ENCODE measurements at regions not wholly inside any gene's neighbourhood (a gene's known extent, or its start where the extent isn't known, plus 50 kb on each side); places are given as distances from the start of the nearest gene placed in this dataset.
"Not testable (repeated sequence)": the region's sequence is repeated elsewhere in the genome, so short reads cannot be mapped to it uniquely, and the experiment has no call there.

GRCh38 chr5:3157214-3157613, 405.7 kb upstream of the IRX2 start:
- no peak overlapping the region for H3K4me3 ChIP-seq (ENCODE audit: low read depth, low read length)
- DNase-seq (ENCODE audit: low read depth, low spot score) = no peak
- no peak for TF ChIP-seq CTCF (IDR thresholded peaks at IDR 0.05; ENCODE audit: insufficient read depth, low read length, missing control alignments)
- CTCF ChIA-PET = no interaction called here
- POLR2A ChIA-PET = no interaction called here

- H3K4me3 ChIP-seq (ENCODE audit: low read depth, low read length) = no peak overlapping the region
- TF ChIP-seq CTCF (IDR thresholded peaks at IDR 0.05; ENCODE audit: insufficient read depth, low read length, missing control alignments) = no peak
- ChIA-PET CTCF (no interaction called here), POLR2A (no interaction called here)
- no peak for DNase-seq (ENCODE audit: low read depth, low spot score)
These were observed 404.2 kb upstream of the IRX2 start for GRCh38 chr5:3155717-3156116.

- no peak for DNase-seq (ENCODE audit: low read depth, low spot score)
- ChIA-PET CTCF (no interaction called here), POLR2A (no interaction called here)
- H3K4me3 ChIP-seq (ENCODE audit: low read depth, low read length) = no peak overlapping the region
- TF ChIP-seq CTCF (IDR thresholded peaks at IDR 0.05; ENCODE audit: insufficient read depth, low read length, missing control alignments) = no peak
These were observed 403.6 kb upstream of the IRX2 start for GRCh38 chr5:3155046-3155445.

GRCh38 chr5:3153906-3154305, 402.4 kb upstream of the IRX2 start:
- no peak overlapping the region for H3K4me3 ChIP-seq (ENCODE audit: low read depth, low read length)
- TF ChIP-seq CTCF (IDR thresholded peaks at IDR 0.05; ENCODE audit: insufficient read depth, low read length, missing control alignments) = no peak
- no peak for DNase-seq (ENCODE audit: low read depth, low spot score)
- CTCF ChIA-PET = no interaction called here
- POLR2A ChIA-PET = no interaction called here

GRCh38 chr5:3153226-3153858, 401.9 kb upstream of the IRX2 start:
- no peak for DNase-seq (ENCODE audit: low read depth, low spot score)
- TF ChIP-seq CTCF (IDR thresholded peaks at IDR 0.05; ENCODE audit: insufficient read depth, low read length, missing control alignments) = no peak
- POLR2A ChIA-PET = no interaction called here
- H3K4me3 ChIP-seq (ENCODE audit: low read depth, low read length) = no peak overlapping the region
- CTCF ChIA-PET = no interaction called here

- no peak for TF ChIP-seq CTCF (IDR thresholded peaks at IDR 0.05; ENCODE audit: insufficient read depth, low read length, missing control alignments)
- POLR2A ChIA-PET = no interaction called here
- no peak overlapping the region for H3K4me3 ChIP-seq (ENCODE audit: low read depth, low read length)
- no peak for DNase-seq (ENCODE audit: low read depth, low spot score)
- CTCF ChIA-PET = no interaction called here
These were observed 398.4 kb upstream of the IRX2 start for GRCh38 chr5:3149899-3150298.

- DNase-seq (ENCODE audit: low read depth, low spot score); CTCF ChIA-PET; H3K4me3 ChIP-seq (ENCODE audit: low read depth, low read length); POLR2A ChIA-PET: not testable (repeated sequence)
These were observed 395.9 kb upstream of the IRX2 start for GRCh38 chr5:3147405-3147804.
